CD4-positive, alpha-beta memory T cell (primary cell): ENCODE measurements at regions not wholly inside any gene's neighbourhood (a gene's known extent, or its start where the extent isn't known, plus 50 kb on each side); places are given as distances from the start of the nearest gene placed in this dataset.

ENCODE experiments used
- CTCF ChIA-PET: fragments of 350-600 bp; sonication (Branson Sonifier 250); formaldehyde crosslinking; loops from one replicate; lab custom pipeline; 2021; ENCODE audit warnings: inconsistent platforms; ENCODE audit not compliant: partially characterized antibody; lab: Charles Lee
- POLR2A ChIA-PET: fragments of 350-600 bp; sonication (Branson Sonifier 250); formaldehyde crosslinking; loops from one replicate; lab custom pipeline; 2021; ENCODE audit not compliant: partially characterized antibody; lab: Charles Lee
- DNase-seq, 5 donors: peaks; one replicate each; pipeline versions ENCODE4 v3.0.0 to v3.0.0-alpha.2; 2020 to 2022; ENCODE audit warnings: mixed read lengths in 1 of 5
- H3K27ac ChIP-seq: one replicate; pipeline ENCODE4 v1.7.0; 2013; ENCODE audit warnings: low read depth, low read length
- H3K27me3 ChIP-seq: 2 replicates; pipeline ENCODE4 v1.7.0; 2013; ENCODE audit warnings: mild to moderate bottlenecking, low read length, moderate library complexity; ENCODE audit not compliant: insufficient read depth
- H3K36me3 ChIP-seq: 2 replicates; pipeline ENCODE4 v1.7.0; 2013; ENCODE audit warnings: mild to moderate bottlenecking, low read length, moderate library complexity; ENCODE audit not compliant: insufficient read depth
- H3K4me1 ChIP-seq: 2 replicates; pipeline ENCODE4 v1.7.0; 2013; ENCODE audit warnings: mild to moderate bottlenecking, low read length, moderate library complexity; ENCODE audit not compliant: insufficient read depth
- H3K4me3 ChIP-seq, 2 donors: one replicate each; pipeline ENCODE4 v1.7.0; 2013; ENCODE audit warnings: low read length in 2 of 2, mild to moderate bottlenecking in 1 of 2
- H3K9me3 ChIP-seq, 2 donors: one replicate each; pipeline ENCODE4 v1.7.0; 2013; ENCODE audit warnings: low read length in 2 of 2, control low read depth in 1 of 2; ENCODE audit not compliant: control insufficient read depth in 1 of 2
- H3K27ac Mint-ChIP-seq, 7 donors: one replicate each; pipeline ENCODE4 v1.8.0; 2020 to 2021; ENCODE audit warnings: mixed read lengths in 7 of 7, mild to moderate bottlenecking in 6 of 7, inconsistent platforms in 3 of 7, moderate library complexity in 3 of 7
- H3K27me3 Mint-ChIP-seq, 2 donors: one replicate each; pipeline ENCODE4 v1.8.0; 2020 to 2021; ENCODE audit warnings: mixed read lengths in 2 of 2
- H3K36me3 Mint-ChIP-seq, 2 donors: one replicate each; pipeline ENCODE4 v1.8.0; 2020 to 2021; ENCODE audit warnings: mixed read lengths in 2 of 2, inconsistent platforms in 1 of 2, mild to moderate bottlenecking in 1 of 2
- H3K4me1 Mint-ChIP-seq, 4 donors: one replicate each; pipeline ENCODE4 v1.8.0; 2020 to 2021; ENCODE audit warnings: mixed read lengths in 4 of 4, mild to moderate bottlenecking in 1 of 4
- H3K4me3 Mint-ChIP-seq, 8 donors: one replicate each; pipeline ENCODE4 v1.8.0; 2020 to 2021; ENCODE audit warnings: mixed read lengths in 8 of 8, mild to moderate bottlenecking in 7 of 8, moderate library complexity in 6 of 8, inconsistent platforms in 3 of 8
- H3K9me3 Mint-ChIP-seq, 8 donors: one replicate each; pipeline ENCODE4 v1.8.0; 2020 to 2021; ENCODE audit warnings: mixed read lengths in 8 of 8, mild to moderate bottlenecking in 5 of 8, inconsistent platforms in 3 of 8, moderate library complexity in 1 of 8
- intact Hi-C: fragments of 100-400 bp; cut with micrococcal nuclease; formaldehyde crosslinking; loops from one replicate; pipeline ENCODE4 v1.15.1; 2023

DNA sequence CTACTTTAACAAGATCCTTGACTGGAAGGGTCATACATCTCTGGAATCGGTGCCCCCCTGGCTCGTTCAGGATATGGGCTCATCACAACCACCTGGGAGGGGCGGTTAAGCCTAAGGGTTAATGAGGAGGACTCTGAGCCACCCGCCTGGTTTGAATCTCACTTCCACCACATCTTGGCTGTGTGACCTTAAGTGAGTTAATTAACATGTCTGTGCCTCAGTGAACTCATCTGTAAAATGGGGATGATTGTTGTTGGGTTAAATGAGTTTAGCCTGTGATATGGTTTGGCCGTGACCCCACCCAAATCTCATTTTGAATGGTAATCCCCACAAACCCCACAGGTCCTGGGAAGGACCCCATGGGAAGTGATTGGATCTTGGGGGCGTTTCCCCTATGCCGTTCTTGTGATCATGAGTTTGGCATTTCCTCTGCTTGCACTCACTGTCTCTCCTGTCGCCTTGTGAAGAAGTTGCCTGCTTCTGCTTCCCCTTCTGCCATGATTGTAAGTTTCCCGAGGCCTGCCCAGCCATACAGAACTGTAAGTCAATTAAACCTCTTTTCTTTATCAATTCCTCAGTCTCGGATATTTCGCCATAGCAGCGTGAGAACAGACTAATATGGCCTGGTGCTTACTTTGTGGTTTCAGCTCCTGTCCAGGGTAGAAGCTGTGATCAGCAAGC lies 214.0 kb upstream of the CIBAR2 start:
- intact Hi-C loops: no loop called here
- no peak overlapping the region for H3K4me3 Mint-ChIP-seq
- CTCF ChIA-PET: interaction anchor here (1.3 kb wide), 1 partner anchor 20 kb away, joined by 3 read pairs; no protein-coding TSS in a partner anchor

DNA sequence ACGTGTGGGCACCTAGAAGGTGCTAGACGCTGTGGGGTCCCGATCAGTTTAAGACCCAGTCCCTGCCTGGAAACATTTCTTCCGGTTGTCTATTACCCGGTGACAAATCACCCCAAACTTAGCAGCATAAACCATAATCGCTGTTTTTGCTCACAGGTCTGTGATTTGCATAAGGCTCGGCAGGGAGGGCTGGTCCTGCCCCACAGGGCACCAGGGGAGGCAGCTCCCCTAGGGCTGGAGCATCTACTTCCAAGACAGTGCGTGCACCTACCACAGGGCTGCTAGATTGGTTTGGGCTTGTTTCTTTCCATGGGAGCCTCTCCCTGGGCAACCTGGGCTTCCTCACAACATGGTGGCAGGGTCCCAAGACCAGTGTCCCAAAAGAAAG lies 214.5 kb upstream of the CIBAR2 start:
- no peak overlapping the region for H3K4me3 Mint-ChIP-seq
- Histone ChIP-seq H3K4me3 (no peak overlapping the region), H3K4me1 (no peaks in the 10 kb centered on the region), H3K36me3 (no peaks in the 10 kb centered on the region), H3K27me3 (no peaks in the 10 kb centered on the region), H3K9me3 (no peaks in the 10 kb centered on the region), H3K27ac (no peak overlapping the region)
- intact Hi-C loops: no loop called here
- no peak overlapping the region for H3K27ac Mint-ChIP-seq
- no peak for DNase-seq
- ChIA-PET POLR2A (no interaction called here), CTCF (interaction anchor here (1.3 kb wide), 1 partner anchor 20 kb away, joined by 3 read pairs; no protein-coding TSS in a partner anchor)
- peaks cover 13% of the 10 kb centered on the region in 2 donors for H3K27me3 Mint-ChIP-seq
- H3K4me1 Mint-ChIP-seq: peaks cover 0 to 10% (median 3%) of the 10 kb centered on the region in 4 donors
- H3K9me3 Mint-ChIP-seq: peaks cover 0 to 5% (median 2%) of the 10 kb centered on the region in 8 donors
- no peaks in the 10 kb centered on the region for H3K36me3 Mint-ChIP-seq

More for the DNA sequence above, 214.0 kb upstream of the CIBAR2 start:
- H3K27me3 Mint-ChIP-seq: peaks cover 13% of the 10 kb centered on the region in 2 donors
- Histone ChIP-seq H3K4me3 (no peak overlapping the region), H3K27me3 (no peaks in the 10 kb centered on the region), H3K4me1 (no peaks in the 10 kb centered on the region), H3K36me3 (no peaks in the 10 kb centered on the region), H3K9me3 (no peaks in the 10 kb centered on the region), H3K27ac (no peak overlapping the region)
- H3K9me3 Mint-ChIP-seq: peaks cover 0 to 5% (median 2%) of the 10 kb centered on the region in 8 donors
- H3K27ac Mint-ChIP-seq: no peak overlapping the region
- H3K36me3 Mint-ChIP-seq: no peaks in the 10 kb centered on the region
- POLR2A ChIA-PET: no interaction called here
- H3K4me1 Mint-ChIP-seq: peaks cover 0 to 10% (median 3%) of the 10 kb centered on the region in 4 donors
- DNase-seq: no peak

DNA sequence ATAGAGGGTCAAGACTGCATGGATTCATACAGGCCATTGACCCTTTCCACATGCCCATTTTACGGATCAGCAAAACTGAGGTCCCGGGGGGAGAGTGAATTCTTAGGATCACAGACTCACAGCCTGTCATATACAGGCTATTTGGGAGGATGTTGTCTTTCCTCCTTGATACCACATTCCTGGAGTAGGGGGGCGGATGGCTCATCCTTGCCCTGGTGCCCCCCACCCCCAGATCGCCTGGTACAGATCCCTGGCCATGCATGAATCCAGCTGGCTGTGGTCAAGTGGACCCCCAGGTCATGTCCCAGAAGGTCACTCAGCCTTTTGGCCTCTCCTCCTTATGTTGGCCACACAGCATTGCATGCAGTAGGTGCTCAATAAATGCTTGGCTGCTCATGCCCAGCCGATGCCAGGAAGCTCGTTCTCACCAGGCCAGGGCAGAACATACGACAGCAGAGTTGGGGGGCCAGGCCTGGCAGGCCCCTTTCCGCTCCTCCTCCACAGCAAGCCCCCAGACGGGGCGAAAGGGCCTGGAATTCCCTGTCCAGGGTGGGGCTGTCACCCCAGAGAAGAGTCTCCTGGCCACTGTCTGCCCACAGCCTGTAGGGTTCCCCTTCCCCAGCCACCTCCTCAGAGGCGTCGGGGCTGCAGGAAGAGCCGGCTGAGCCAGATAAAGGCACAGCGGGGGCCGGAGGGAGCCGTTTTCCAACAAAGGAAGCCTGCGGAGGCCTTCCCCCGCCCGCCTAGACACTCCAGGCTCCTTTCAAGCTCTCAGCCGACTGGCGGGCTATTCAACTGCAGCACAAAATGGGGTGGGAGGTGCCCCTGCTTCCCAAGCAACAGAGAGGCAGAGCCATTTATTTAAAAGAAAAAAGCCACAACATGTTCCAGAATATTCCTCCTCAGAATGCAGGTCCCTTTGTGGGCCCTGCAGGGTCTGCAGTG lies 215.7 kb upstream of the CIBAR2 start:
- Mint-ChIP-seq H3K4me3 (no peak overlapping the region), H3K4me1 (peaks cover 0 to 10% (median 3%) of the 10 kb centered on the region in 4 donors), H3K27me3 (peaks cover 13% of the 10 kb centered on the region in 2 donors), H3K36me3 (no peaks in the 10 kb centered on the region), H3K9me3 (peaks cover 0 to 4% (median under 1%) of the 10 kb centered on the region in 8 donors), H3K27ac (no peak overlapping the region)
- Histone ChIP-seq H3K27ac (no peak overlapping the region), H3K4me1 (no peaks in the 10 kb centered on the region), H3K9me3 (no peaks in the 10 kb centered on the region), H3K27me3 (no peaks in the 10 kb centered on the region), H3K4me3 (no peak overlapping the region), H3K36me3 (no peaks in the 10 kb centered on the region)
- intact Hi-C loops: no loop called here
- peak in 1 of 5 donors; percentile 13 for DNase-seq
- CTCF ChIA-PET: interaction anchor here (1.3 to 1.5 kb wide), 2 partner anchors 21 to 23 kb away, joined by 3 read pairs; no protein-coding TSS in a partner anchor
- POLR2A ChIA-PET: no interaction called here

DNA sequence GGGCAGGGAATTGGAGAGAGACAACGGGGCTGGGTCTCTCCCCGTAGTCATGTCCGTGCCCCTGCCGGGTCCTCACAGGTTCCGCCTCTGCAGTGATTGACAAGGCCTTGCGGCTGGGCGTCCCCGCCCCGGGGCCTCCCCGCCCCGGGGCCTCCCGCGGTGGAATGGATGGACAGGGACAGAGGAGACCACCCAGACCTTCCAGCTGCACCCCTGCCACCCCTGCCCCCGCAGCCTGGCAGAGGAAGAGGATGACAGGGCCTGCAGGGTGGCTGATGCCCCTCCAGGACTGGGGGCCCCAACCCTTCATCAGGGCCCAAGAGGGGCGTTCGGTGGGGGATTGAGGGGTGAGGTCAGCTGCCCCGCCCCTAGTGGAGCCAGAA lies 216.4 kb upstream of the CIBAR2 start:
- ChIA-PET CTCF (interaction anchor here (1.5 kb wide), 1 partner anchor 24 kb away, joined by 3 read pairs; no protein-coding TSS in a partner anchor), POLR2A (no interaction called here)
- no peaks in the 10 kb centered on the region for H3K36me3 ChIP-seq
- Mint-ChIP-seq H3K27me3 (peaks cover 13% of the 10 kb centered on the region in 2 donors), H3K4me3 (no peak overlapping the region), H3K4me1 (peaks cover 0 to 10% (median 3%) of the 10 kb centered on the region in 4 donors), H3K9me3 (peaks cover 0 to 3% (median under 1%) of the 10 kb centered on the region in 8 donors), H3K36me3 (no peaks in the 10 kb centered on the region), H3K27ac (no peak overlapping the region)
- no peaks in the 10 kb centered on the region for H3K27me3 ChIP-seq
- no peak overlapping the region for H3K4me3 ChIP-seq
- H3K9me3 ChIP-seq: no peaks in the 10 kb centered on the region
- peak in 1 of 5 donors; percentile 5 for DNase-seq
- no peak overlapping the region for H3K27ac ChIP-seq
- intact Hi-C loops: no loop called here
- no peaks in the 10 kb centered on the region for H3K4me1 ChIP-seq

DNA sequence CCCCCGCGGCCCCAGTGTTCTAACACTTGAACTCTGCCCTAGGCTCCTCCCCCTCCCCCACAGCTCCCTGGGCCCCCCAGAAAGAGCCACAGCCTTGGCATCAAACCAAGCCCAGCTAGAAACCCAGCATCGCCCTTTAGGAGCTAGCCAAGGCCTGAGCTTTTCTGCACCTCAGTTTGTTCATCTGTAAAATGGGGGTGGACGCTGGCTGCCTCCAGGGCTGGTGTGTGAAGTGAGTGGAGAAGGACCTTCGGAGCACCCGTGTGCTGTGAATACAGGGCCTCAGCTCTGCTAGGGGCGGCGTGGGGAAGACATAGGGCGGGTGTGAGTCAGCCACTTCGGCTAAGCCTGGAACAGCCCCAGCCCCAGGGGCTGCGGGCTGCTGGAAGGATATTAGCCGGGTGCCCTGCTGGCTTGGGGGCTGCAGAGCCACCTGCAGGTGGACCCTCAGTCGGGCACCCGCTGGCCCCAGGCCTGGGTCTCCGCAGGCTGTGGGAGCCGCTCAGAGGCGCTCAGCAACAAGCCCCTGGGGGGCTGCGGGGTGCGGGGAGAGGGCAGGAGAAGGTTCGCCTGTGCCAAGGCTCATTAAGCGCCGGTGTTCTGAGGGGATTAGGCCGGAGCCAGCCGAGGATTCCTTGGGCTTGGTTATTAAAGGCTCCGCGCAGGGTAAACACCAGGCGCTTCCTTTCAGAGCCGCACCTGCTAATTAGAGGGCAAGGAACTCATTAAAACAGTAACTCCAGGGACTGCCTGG lies 217.0 kb upstream of the CIBAR2 start:
- no peaks in the 10 kb centered on the region for H3K36me3 ChIP-seq
- H3K9me3 Mint-ChIP-seq: peaks cover 0 to 3% (median 0%) of the 10 kb centered on the region in 8 donors
- H3K4me3 Mint-ChIP-seq: no peak overlapping the region
- DNase-seq: no peak
- POLR2A ChIA-PET: no interaction called here
- no peaks in the 10 kb centered on the region for H3K27me3 ChIP-seq
- H3K9me3 ChIP-seq: no peaks in the 10 kb centered on the region
- no peaks in the 10 kb centered on the region for H3K36me3 Mint-ChIP-seq
- H3K27ac ChIP-seq: no peak overlapping the region
- peaks cover 13 to 14% of the 10 kb centered on the region in 2 donors for H3K27me3 Mint-ChIP-seq
- no peak overlapping the region for H3K27ac Mint-ChIP-seq
- peaks cover 2 to 10% (median 4%) of the 10 kb centered on the region in 4 donors for H3K4me1 Mint-ChIP-seq
- CTCF ChIA-PET: interaction anchor here (1.5 kb wide), 1 partner anchor 24 kb away, joined by 3 read pairs; no protein-coding TSS in a partner anchor
- intact Hi-C loops: no loop called here
- no peak overlapping the region for H3K4me3 ChIP-seq
- H3K4me1 ChIP-seq: no peaks in the 10 kb centered on the region

DNA sequence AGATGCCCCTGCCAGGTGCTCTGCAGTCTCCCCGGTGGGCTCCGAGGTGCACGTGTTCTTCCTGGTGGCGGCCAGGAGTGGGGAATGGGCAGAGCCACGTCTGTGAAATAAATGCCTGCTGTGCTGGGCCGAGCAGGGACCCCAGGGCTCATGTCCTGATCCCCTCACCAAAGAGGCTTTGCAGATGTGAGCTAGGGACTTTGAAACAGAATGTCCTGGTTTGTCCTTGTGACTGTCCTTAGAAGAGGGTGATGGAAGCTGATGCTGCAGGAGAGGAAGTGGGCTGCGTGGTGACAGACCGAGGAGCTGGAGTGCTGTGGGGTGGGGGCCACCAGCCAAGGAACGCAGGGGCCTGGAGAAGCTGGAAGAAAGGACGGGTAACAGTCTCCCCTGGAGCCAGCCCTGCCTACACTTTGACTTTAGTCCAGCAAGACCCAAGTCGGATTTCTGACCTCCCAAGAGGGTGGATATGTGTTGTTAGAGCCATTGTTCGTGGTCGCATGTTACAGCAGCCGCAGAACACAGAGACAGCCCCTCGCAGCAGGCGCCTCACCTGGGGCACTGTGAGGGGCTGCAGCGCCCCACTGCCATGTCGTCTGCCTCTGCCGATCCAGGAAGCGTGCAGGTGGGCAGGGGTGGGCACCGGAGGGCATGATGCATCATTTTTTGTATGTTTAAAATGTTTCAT lies 217.9 kb upstream of the CIBAR2 start:
- no peak overlapping the region for H3K4me3 Mint-ChIP-seq
- H3K4me1 ChIP-seq: no peaks in the 10 kb centered on the region
- H3K9me3 Mint-ChIP-seq: peaks cover 0 to 3% (median 0%) of the 10 kb centered on the region in 8 donors
- H3K27ac ChIP-seq: no peak overlapping the region
- DNase-seq: no peak
- no peaks in the 10 kb centered on the region for H3K36me3 Mint-ChIP-seq
- ChIA-PET CTCF (interaction anchor here (1.1 kb wide), 2 partner anchors 9 to 27 kb away, joined by 3 to 4 read pairs; no protein-coding TSS in a partner anchor), POLR2A (no interaction called here)
- H3K4me1 Mint-ChIP-seq: peaks cover 4 to 13% (median 9%) of the 10 kb centered on the region in 4 donors
- H3K4me3 ChIP-seq: no peak overlapping the region
- H3K27me3 ChIP-seq: no peaks in the 10 kb centered on the region
- no peak overlapping the region for H3K27ac Mint-ChIP-seq
- H3K9me3 ChIP-seq: no peaks in the 10 kb centered on the region
- intact Hi-C loops: no loop called here
- H3K36me3 ChIP-seq: no peaks in the 10 kb centered on the region
- peaks cover 14 to 15% of the 10 kb centered on the region in 2 donors for H3K27me3 Mint-ChIP-seq
